ENCODE measurements at regions not wholly inside any gene's neighbourhood (a gene's known extent, or its start where the extent isn't known, plus 50 kb on each side); places are given as distances from the start of the nearest gene placed in this dataset.

DNA sequence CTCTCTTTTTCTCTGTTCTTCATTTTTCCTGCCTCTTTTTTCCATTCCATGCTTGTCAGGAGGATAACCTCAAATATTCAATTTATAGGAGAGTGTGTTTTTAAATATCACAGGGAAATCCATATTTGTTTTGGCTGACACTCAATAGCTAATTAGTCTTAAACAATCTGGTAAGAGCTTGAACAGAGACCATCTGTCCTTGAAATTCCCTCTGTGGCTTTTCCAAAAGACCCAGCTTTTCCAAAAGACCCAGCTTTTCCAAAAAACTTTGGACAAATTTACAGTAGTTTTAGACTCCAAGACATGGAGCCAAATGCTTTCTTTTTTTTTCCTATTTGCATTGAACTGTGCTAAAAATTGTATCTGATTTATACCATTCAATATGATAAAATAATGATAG is 127.4 kb upstream of the FAM83B start:
- DNase-seq = no peak

DNA sequence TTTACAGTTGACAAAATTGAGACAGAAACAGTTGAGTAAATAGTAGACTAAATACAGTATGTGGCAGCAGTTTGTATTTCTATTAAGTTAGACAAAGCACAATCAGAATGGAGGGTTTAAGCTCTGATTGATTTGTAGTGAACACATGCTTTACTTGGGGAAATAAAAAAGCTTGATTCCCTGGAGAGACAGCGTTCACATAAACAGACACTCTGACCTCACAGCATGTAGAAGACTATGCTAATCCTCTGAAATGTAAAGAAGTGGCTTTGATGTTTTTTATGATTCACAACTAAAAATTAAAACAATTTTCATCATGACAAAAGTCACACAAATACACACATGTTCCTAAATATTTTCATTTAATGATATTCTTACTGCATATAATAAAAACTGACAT is 126.9 kb upstream of the FAM83B start:
- no peak for DNase-seq

DNA sequence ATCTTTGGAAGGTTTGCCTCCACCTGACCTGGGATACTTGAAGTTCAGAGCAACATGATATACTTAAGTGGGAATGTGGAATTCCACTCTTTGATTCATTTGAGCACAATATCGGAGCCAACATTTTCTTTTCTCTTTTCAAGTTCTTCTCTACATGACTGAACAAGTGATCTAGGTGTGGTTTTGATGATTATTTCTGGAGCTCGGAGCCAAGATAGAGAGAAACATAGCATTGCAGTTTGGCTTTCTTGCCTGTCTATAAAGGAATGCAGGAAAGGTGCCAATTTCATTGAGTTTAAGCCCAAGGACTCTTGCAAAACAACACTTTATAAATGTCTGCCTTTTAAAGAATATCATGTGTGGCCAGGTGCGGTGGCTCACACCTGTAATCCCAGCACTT is 124.2 kb upstream of the FAM83B start:
- no peak for DNase-seq

DNA sequence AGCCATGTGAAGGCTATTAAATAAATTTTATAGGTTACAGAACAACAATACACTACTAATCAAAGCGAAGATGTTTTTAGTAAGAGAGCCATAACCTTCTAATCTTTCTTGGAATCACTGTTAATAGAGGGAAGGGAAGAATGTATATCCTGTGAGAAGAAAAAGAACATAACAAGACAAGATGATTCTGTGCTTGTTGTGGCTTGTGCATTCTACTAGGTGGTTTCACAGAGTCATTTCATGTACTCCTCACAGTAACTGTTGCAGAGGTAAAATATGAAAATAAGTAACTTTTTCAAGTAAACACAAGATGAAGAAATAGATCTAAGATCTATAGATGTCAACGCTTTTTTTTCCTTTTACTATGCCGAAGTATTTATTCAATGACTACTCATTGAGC is 116.9 kb upstream of the FAM83B start:
- no peak for DNase-seq

DNA sequence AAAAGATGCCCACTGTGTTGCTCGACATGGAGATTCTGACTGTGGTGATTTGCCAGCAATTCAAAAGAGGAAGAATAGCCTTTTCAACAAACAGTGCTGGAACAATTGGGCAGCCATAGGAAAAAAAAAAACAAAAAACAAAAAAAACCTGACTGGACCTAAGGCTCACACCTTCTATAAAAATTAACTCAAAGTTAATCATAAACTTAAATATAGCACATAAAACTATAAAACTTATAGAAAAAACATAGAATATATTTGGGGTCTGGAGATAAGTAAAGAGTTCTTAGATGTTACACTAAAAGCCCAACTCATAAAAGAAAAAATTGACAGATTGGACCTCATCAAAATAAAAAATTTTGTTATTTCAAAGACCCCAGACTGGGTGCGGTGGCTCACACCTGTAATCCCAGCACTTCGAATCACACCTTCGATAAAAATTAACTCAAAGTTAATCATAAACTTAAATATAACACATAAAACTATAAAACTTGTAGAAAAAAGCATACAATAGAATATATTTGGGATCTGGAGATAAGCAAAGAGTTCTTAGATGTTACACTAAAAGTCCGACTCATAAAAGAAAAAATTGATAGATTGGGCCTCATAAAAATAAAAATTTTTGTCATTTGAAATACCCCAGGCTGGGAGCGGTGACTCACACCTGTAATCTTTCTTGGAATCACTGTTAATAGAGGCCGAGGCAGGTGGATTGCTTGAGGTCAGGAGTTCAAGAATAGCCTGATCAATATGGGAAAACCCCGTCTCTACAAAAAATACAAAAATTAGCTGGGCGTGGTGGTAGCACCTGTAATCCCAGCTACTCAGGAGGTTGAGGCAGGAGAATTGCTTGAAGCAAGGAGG is 115.6 kb upstream of the FAM83B start:
- no peak for DNase-seq

DNA sequence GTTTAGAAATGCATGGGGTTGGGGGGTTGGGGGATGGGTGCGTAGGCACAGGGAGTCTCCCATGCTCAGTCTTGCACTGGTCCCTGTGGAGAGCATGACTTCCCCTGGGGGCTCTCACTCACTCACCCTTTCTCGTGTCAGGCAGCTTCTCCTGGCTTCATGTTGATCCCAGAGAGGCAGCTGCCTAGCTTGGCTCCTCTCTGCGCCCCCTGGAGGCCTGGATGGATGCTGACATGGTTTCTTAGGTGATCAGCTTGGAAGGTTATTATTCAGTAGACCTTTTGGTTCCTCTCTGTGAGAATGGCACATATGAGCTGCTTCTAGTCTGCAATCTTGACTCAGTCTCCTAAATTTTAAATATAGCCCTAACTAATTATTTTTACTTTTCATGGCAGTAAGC is 109.3 kb upstream of the FAM83B start:
- DNase-seq = no peak

DNA sequence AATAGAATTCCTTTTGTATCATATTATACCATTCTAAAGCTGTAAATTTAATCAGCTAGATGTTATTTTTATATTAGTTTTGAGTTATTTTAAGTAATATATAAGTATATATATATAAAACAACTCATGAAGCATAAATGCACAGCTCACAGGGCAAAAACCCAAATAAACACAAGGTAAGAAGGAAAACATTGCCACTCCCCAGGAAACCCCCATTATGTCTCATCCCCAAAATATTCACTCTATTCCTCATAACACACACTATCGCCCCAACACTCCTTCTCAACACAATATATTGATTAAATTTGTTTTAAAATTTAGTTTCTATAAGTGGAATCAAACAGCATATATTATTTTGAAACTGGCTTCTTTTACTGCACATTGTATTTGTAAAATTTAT is 98.6 kb upstream of the FAM83B start:
- DNase-seq = no peak

DNA sequence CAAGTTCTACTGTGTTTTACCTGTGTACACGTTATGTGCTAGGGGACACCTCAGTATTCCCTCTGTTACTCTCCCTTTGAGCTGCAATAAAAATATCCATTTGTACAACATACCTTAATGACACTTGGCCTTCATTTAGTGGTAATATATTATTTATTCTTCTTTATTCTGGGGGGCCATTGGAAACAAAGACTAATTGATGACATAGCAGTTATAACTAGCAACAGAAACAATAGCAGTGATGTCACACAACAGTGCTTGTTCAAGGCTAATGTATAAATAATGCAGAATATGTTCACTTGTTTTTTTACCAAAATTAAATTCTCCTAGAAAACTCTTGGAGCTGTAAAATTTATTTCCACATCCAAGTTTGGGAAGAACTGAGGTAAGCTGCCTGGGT is 92.2 kb upstream of the FAM83B start:
- no peak for DNase-seq

DNA sequence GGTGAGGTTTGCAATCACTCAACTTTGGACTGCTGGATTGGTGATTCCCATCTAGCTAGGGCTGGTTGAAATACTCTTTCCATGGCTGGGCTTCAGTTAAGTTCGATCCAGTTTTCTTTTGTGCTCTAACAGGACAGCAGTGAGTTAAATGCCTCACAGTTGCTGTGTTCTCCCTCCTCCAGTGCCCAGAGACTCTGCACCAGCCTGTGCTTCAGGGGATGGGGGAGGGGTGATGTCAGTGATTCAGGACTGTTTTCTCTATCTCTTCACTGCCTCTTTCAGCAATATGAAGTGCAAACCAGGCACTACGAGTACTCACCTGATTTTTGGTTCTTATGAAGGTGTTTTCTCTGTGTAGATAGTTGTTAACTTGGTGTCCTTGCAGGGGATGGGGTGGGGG is 88.2 kb upstream of the FAM83B start:
- DNase-seq = no peak

DNA sequence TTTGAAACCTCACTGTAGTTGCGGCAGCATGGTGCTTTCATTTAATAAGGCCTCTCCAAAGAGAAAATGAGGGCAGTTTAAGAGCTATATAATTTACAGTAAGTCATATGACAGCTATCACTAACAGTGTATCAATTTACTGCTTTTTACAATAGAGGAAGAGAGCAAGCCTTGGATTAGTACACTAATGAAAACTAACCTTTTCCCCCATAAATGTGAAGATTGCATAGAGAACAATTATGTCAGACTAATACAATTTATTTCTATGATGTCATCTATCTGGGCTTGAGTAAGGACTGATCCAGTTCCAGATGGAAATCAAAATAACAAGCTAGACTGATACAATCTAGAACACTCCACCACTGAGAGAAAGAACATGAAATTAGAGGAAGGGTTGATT is 78.1 kb upstream of the FAM83B start:
- DNase-seq = no peak

DNA sequence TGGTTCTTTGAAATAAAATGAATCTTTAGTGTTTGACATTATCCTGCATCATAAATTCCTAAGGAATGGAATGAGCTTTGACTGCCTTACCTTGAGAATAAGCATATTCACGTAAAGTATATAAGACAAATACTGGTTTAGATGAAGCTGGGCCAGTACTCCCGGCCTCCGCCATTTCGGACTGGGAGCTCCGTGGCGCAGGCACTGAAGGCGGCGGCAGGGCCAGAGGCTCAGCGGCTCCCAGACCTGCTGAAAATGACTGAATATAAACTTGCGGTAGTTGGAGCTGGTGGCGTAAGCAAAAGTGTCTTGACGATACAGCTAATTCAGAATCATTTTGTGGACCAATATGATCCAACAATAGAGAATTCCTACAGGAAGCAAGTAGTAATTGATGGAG is 76.2 kb upstream of the FAM83B start:
- no peak for DNase-seq

DNA sequence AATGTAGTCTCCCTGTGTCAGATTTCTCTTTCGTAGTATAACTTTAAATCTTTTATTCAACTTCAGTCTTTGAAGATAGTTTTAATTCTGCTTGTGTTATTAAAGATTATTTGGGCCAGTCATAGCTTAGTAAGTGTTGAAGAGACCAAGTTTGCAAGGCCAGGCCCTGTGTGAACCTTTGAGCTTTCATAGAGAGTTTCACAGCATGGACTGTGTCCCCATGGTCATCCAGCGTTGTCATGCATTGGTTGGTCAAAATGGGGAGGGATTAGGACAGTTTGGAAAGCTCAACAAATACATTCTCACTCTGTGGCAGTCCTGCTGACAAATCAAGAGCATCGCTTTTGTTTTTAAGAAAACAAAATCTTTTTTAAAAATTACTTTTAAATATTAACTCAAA is 74.6 kb upstream of the FAM83B start:
- no peak for DNase-seq

DNA sequence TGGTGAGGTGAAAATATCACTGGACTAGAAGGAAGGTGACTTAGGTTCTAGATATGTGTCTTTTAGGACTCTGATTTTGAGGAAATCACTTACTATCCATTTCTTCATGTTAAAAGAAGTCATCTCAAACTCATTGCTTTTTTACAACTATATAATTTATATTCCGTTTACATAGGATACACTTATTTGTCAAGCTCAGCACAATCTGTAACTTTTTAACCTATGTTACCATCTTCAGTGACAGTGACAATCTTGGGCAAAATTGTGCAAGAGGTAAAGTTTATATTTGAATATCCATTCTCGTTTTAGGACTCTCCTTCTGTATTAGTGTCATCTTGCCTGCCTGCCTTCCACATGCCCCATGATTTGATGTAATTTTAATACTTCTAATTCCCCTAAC is 74.0 kb upstream of the FAM83B start:
- no peak for DNase-seq

DNA sequence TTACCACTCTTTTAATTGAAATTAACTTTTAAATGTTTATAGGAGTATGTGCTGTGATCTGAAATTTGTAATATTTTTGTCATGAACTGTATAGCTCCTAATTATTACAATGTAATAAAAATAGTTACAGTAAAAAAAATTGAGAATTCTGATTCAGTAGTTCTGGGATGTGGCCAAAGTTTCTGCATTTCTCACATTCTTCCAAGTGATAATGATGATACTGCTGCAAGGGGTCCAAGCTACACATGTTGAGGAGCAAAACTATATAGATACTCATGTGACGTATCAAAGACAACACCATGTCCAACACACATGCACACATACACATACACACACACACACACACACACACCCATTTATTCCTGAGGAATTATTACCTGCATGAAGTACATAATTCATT is 71.0 kb upstream of the FAM83B start:
- no peak for DNase-seq

DNA sequence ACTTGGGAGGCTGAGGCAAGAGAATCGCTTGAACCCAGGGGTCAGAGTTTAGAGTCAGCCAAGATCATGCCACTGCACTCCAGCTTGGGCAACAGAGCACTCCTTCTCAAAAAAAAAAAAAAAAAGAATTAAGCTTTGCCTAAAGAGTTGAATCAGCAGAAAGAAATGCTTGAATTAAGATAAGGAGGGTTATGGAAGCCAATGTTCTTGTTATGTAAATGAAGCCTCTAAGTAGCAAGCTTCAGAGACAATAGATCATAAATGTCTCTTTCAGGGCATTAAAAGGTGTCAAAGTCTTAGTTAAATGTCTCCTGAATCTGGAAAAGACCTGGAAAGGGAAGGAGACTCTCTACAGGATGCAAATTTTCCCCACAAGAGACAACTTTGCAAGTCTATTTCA is 69.7 kb upstream of the FAM83B start:
- DNase-seq = no peak

DNA sequence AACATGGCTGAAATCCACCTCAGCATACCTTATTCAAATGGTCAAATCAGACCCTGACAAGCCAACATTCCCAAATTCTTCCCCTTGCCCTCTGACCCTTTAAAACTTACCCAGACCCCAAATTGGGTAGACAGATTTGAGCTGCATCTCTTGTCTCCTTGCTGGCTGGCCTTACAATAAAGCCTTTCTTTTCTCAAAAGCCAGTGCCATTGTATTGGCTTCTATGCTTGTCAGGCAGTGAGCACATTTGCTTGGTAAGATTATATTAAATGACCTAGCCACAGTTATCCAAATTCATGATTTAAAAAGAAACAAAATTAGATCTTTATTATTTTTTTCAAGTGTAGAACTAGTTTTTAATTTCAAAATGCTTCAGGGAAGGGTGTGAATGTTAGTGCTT is 67.8 kb upstream of the FAM83B start:
- no peak for DNase-seq

DNA sequence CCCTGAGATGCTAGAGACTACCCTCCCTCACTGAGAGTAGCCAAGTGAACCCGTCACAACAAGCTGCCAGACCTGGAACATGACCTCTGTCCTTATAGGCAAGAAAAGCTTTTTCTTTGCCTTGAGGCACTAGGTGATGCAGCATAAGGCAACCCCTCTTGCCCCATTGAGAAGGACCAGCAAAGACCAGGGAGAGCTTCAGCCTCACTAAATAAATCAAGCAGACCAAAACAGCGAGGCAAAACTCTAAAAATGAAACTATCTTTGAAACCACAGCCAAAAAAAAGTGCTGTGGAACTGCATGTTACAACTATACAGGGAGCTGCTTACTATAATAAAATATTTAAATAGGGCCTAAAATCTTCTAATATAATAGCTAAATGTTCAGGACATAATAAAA is 62.6 kb upstream of the FAM83B start:
- DNase-seq = no peak

DNA sequence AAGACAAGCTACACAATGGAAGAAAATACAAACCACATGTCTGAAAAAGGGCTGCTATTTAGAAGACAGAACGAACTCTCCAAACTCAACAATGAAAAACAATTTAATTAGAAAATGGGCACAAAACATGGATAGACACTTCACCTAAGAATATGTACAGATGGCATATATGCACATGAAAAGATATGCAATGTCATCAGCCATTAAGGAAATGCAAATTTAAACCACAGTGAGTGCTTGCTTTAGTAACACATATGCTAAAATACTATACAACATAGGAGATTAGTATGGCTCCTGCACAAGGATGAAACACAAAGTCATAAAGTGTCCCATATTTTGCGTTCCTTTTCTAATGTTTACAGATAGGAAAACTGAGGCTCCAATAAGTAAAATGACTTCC is 60.4 kb upstream of the FAM83B start:
- no peak for DNase-seq

DNA sequence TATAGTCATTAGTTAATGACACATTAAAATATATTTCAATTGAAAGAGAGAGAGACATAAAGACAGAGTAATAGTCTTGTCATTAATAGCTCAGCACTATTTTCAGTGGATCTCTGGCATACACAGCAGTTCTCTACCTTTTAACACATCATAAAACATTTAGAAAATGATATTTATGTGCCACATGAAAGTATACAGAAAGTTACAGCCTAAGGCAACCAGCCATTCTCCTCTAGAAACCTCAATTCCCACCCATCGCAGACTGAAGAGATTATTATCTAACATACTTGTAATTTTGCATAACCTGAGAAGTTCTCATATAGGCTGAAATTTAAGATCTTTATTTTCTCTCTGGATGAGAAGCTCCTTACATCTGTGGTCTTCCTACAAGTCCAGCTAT is 58.7 kb upstream of the FAM83B start:
- no peak for DNase-seq

All from NCI-H146 (cell line).